Small intestine (tissue), 7 donors: ENCODE measurements at regions not wholly inside any gene's neighbourhood (a gene's known extent, or its start where the extent isn't known, plus 50 kb on each side); places are given as distances from the start of the nearest gene placed in this dataset.

ENCODE experiments used
- DNase-seq, 2 donors: peaks; one replicate each; pipeline versions ENCODE4 v3.0.0 to v3.0.0-alpha.2; 2013
- FAIRE-seq: peaks from 2 replicates; lab custom pipeline; 2012; peaks lifted over from hg19 to GRCh38; lab: Jason Lieb, UNC
- H3K27ac ChIP-seq, 3 donors: one replicate each; pipeline ENCODE4 v1.5.1; 2013; ENCODE audit warnings: low read length in 2 of 3, mild to moderate bottlenecking in 2 of 3, control low read depth in 1 of 3, inconsistent platforms in 1 of 3, low read depth in 1 of 3, moderate library complexity in 1 of 3
- H3K27me3 ChIP-seq, 3 donors: one replicate each; pipeline ENCODE4 v1.6.1; 2013; ENCODE audit warnings: low read length in 3 of 3, inconsistent platforms in 1 of 3; ENCODE audit not compliant: control insufficient read depth in 3 of 3, insufficient read depth in 3 of 3
- H3K36me3 ChIP-seq, 3 donors: one replicate each; pipeline ENCODE4 v1.6.1; 2013; ENCODE audit warnings: low read length in 3 of 3, inconsistent platforms in 1 of 3, low read depth in 1 of 3, mild to moderate bottlenecking in 1 of 3, moderate library complexity in 1 of 3; ENCODE audit not compliant: control insufficient read depth in 3 of 3, insufficient read depth in 2 of 3
- H3K4me1 ChIP-seq, 3 donors: one replicate each; pipeline ENCODE4 v1.6.1; 2013; ENCODE audit warnings: low read length in 2 of 3, inconsistent platforms in 1 of 3, low read depth in 1 of 3, mild to moderate bottlenecking in 1 of 3, moderate library complexity in 1 of 3; ENCODE audit not compliant: control insufficient read depth in 3 of 3, insufficient read depth in 2 of 3
- H3K4me3 ChIP-seq, 3 donors: one replicate each; pipeline ENCODE4 v1.5.1; 2013; ENCODE audit warnings: low read length in 3 of 3, control low read depth in 1 of 3, inconsistent platforms in 1 of 3, low read depth in 1 of 3, mild to moderate bottlenecking in 1 of 3, moderate library complexity in 1 of 3
- H3K9me3 ChIP-seq, 2 donors: one replicate each; pipeline ENCODE4 v1.6.1; 2013; ENCODE audit warnings: low read depth in 1 of 2, low read length in 1 of 2; ENCODE audit not compliant: control insufficient read depth in 2 of 2, insufficient read depth in 1 of 2
- WGBS, 3 donors: extraction: QIAGEN DNeasy Blood & Tissue Kit; methylation state at CpG; one replicate each; pipeline ENCODE4 v1.1.7; 2013; 5-methylcytosine and 5-hydroxymethylcytosine counted together
- donor health status: healthy with polysubstance abuse.
- donor health status: control.
- donor health status: control.
- donor health status: Bipolar disorder and iron deficiency.
- donor health status: healthy.

GRCh38 chr4:45927641-45928040 is 196.2 kb downstream of the GABRG1 start:
- Histone ChIP-seq H3K27me3 (no peaks in the 10 kb centered on the region), H3K27ac (no peak overlapping the region), H3K4me3 (no peak overlapping the region), H3K4me1 (no peaks in the 10 kb centered on the region), H3K36me3 (no peaks in the 10 kb centered on the region), H3K9me3 (no peaks in the 10 kb centered on the region)
- no peak for DNase-seq
- WGBS, 3 donors, result 60 to 65% (median 64%) methylated on average over 1 of the region's 1 CpG
- FAIRE-seq, result no peak

GRCh38 chr4:45925809-45926208 is 198.0 kb downstream of the GABRG1 start:
- Histone ChIP-seq H3K4me1 (no peaks in the 10 kb centered on the region), H3K9me3 (no peaks in the 10 kb centered on the region), H3K27me3 (no peaks in the 10 kb centered on the region), H3K36me3 (no peaks in the 10 kb centered on the region), H3K27ac (no peak overlapping the region), H3K4me3 (no peak overlapping the region)
- 76 to 82% (median 78%) methylated on average over 1 of the region's 1 CpG for WGBS, 3 donors
- FAIRE-seq, result no peak
- no peak for DNase-seq

GRCh38 chr4:45920861-45921260 is 203.0 kb downstream of the GABRG1 start:
- H3K36me3 ChIP-seq, result no peaks in the 10 kb centered on the region
- H3K4me3 ChIP-seq, result no peak overlapping the region
- WGBS, 3 donors, result 83 to 89% (median 87%) methylated on average over 3 of the region's 3 CpGs
- H3K9me3 ChIP-seq, result peaks cover 0 to 2% of the 10 kb centered on the region in 2 donors
- no peaks in the 10 kb centered on the region for H3K27me3 ChIP-seq
- H3K27ac ChIP-seq, result no peak overlapping the region
- H3K4me1 ChIP-seq, result no peaks in the 10 kb centered on the region
- FAIRE-seq, result no peak
- no peak for DNase-seq

GRCh38 chr4:45910511-45910910 is 213.3 kb downstream of the GABRG1 start:
- FAIRE-seq (no peak), DNase-seq (no peak)
- H3K27ac ChIP-seq, result no peak overlapping the region
- H3K36me3 ChIP-seq, result no peaks in the 10 kb centered on the region
- no peaks in the 10 kb centered on the region for H3K4me1 ChIP-seq
- H3K27me3 ChIP-seq, result no peaks in the 10 kb centered on the region
- no peak overlapping the region for H3K4me3 ChIP-seq
- H3K9me3 ChIP-seq, result no peaks in the 10 kb centered on the region

DNA sequence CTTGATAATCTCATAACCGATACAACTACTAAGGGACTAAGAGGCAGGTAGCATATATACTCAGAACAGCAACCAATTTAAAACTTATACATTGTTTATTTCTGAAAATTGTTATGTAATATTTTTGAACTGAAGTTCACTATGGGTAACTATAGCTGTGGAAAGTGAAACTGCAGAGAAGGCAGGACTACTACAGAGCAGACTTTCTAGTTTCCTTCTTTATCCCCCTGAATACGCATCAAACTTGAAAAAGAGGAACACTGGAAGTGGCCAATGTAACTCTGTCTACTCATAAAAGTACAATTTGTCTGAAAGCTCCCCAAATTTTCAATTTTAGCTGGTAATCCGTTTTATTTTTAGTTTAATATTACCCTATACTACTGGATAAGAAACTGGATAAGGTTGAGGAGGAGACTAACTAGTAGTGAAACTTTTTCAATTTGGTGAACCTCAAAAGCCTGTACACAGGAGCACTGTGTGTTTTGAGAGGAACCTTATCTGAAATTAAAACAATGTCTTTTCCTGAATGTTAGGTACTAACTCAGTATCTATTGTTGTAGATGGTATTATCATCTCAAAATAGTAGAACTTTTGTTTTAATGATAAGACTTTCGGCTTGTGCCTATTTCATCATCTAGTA is 225.8 kb downstream of the GABRG1 start:
- no peaks in the 10 kb centered on the region for H3K4me1 ChIP-seq
- WGBS, 3 donors, result 38 to 54% (median 46%) methylated on average over 4 of the region's 4 CpGs
- H3K36me3 ChIP-seq, result no peaks in the 10 kb centered on the region
- FAIRE-seq (no peak), DNase-seq (no peak)
- no peak overlapping the region for H3K27ac ChIP-seq
- no peaks in the 10 kb centered on the region for H3K27me3 ChIP-seq
- H3K9me3 ChIP-seq, result peaks cover 0 to 11% of the 10 kb centered on the region in 2 donors
- H3K4me3 ChIP-seq, result no peak overlapping the region

DNA sequence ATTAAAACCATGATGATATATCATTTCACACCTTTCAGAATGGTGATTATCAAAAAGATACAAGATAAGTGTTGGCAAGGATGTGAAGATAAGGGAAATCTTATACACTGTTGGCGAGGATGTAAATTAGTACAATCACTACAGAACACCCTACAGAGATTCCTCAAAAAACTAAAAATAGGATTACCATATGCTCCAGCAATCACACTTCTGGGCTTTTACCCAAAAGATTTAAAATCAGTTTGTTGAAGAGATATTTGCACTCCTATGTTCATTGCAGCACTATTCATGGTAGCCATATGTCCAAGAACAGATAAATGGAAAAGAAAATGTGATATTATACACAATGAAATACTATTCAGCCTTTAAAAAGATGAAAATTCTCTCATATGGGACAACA is 240.4 kb downstream of the GABRG1 start:
- no peaks in the 10 kb centered on the region for H3K36me3 ChIP-seq
- H3K4me1 ChIP-seq, result no peaks in the 10 kb centered on the region
- H3K27me3 ChIP-seq, result no peaks in the 10 kb centered on the region
- no peaks in the 10 kb centered on the region for H3K9me3 ChIP-seq
- no peak overlapping the region for H3K4me3 ChIP-seq
- 81 to 92% (median 90%) methylated on average over 1 of the region's 1 CpG for WGBS, 3 donors
- DNase-seq (no peak), FAIRE-seq (no peak)
- H3K27ac ChIP-seq, result no peak overlapping the region

DNA sequence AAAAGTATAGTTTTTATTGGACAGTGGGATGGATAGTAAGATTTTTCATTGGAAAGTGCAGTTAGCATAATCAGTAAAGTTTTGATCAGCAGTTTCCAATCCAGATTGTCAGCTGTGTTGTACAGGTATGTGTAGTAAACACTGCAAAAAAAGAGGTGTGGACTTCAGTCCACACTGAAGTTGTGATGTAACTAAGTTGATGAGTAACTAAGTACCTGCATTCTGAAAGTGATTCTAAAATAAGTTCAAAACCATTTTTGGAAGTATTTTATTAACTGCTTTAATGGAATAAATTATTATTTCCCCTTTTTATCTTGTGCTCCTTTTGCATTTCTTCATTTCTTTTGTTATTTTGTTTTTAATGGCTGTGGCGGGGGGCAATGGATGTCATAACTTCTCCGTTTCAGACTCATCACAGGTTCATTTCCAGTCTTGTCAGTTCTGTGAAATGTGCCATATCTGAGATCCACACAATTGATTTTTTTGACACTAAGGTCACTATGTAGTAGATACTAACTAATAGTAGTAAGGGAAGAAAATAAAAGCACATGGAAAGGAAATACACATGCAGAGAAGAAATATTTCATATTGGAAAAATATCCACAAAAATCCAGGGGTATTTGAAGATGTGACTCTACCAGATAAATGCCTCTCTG is 247.5 kb downstream of the GABRG1 start:
- peak in 1 of 2 donors; percentile 58 for DNase-seq

DNA sequence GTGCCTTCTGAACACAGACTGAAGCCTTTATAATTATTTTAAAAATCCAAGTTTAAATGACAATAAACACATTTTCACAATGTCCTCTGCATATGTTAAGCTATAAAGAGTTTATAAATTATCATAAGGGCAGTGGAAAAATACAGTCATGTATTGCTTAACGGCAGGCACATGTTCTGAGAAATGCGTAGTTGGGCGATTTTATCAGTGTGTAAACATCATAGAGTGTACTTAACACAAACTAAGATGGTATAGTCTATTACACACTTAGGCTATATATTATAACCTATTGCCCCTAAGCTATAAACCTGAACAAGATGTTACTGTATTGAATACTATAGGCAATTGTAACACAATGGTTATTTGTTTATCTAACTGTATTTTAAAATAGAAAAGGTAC is 254.7 kb downstream of the GABRG1 start:
- Histone ChIP-seq H3K36me3 (no peaks in the 10 kb centered on the region), H3K4me1 (no peaks in the 10 kb centered on the region), H3K4me3 (no peak overlapping the region), H3K9me3 (no peaks in the 10 kb centered on the region), H3K27me3 (no peaks in the 10 kb centered on the region), H3K27ac (no peak overlapping the region)
- DNase-seq (peak in 1 of 2 donors; percentile 60), FAIRE-seq (no peak)
- 15 to 50% (median 36%) methylated on average over 3 of the region's 3 CpGs for WGBS, 3 donors

More for the DNA sequence above, 247.5 kb downstream of the GABRG1 start:
- Histone ChIP-seq H3K4me3 (no peak overlapping the region), H3K9me3 (no peaks in the 10 kb centered on the region), H3K27me3 (no peaks in the 10 kb centered on the region), H3K36me3 (no peaks in the 10 kb centered on the region), H3K27ac (no peak overlapping the region), H3K4me1 (no peaks in the 10 kb centered on the region)
- 46 to 64% (median 48%) methylated on average over 2 of the region's 2 CpGs for WGBS, 3 donors
- FAIRE-seq, result no peak
